SK-N-SH treated with all-trans-retinoic acid at 6 μM for 48 hours (cell line): ENCODE measurements at regions not wholly inside any gene's neighbourhood (a gene's known extent, or its start where the extent isn't known, plus 50 kb on each side); places are given as distances from the start of the nearest gene placed in this dataset.

Source experiments
- ARNTL ChIP-seq: fragments of 450-650 bp; formaldehyde crosslinking; IDR thresholded peaks from 2 replicates; pipeline ENCODE4 v1.5.0; 2020; ENCODE audit warnings: low read depth, mild to moderate bottlenecking, moderate library complexity, borderline replicate concordance
- CSDC2 ChIP-seq: fragments of 250-450 bp; sonication (Bioruptor Pico); IDR thresholded peaks from 2 replicates; pipeline ENCODE4 v1.5.0; 2020; ENCODE audit warnings: mild to moderate bottlenecking, moderate library complexity
- ESRRG ChIP-seq: fragments of 250-450 bp; sonication (Bioruptor Pico); IDR thresholded peaks from 2 replicates; pipeline ENCODE4 v1.6.1; 2021; ENCODE audit warnings: mild to moderate bottlenecking
- ISL1 ChIP-seq: fragments of 250-450 bp; sonication (Bioruptor Pico); IDR thresholded peaks from 2 replicates; pipeline ENCODE4 v2.1.2; 2022; ENCODE audit warnings: mild to moderate bottlenecking, moderate library complexity
- OSR1 ChIP-seq: fragments of 250-450 bp; sonication (Bioruptor Pico); IDR thresholded peaks from 2 replicates; pipeline ENCODE4 v1.8.0; 2022; ENCODE audit warnings: moderate library complexity, mild to moderate bottlenecking, inconsistent platforms
- RARB ChIP-seq: fragments of 250-450 bp; sonication (Bioruptor Pico); IDR thresholded peaks from 2 replicates; pipeline ENCODE4 v1.8.0; 2021; ENCODE audit warnings: mild to moderate bottlenecking, moderate library complexity
- SNAI2 ChIP-seq: fragments of 250-450 bp; sonication (Bioruptor Pico); IDR thresholded peaks from 2 replicates; pipeline ENCODE4 v1.5.0; 2020; ENCODE audit warnings: mild to moderate bottlenecking, moderate library complexity
- ZFP3 ChIP-seq: fragments of 250-450 bp; sonication (Bioruptor Pico); IDR thresholded peaks from 2 replicates; pipeline ENCODE4 v1.5.0; 2020; ENCODE audit warnings: mild to moderate bottlenecking, moderate library complexity
- ZFP30 ChIP-seq: fragments of 450-650 bp; formaldehyde crosslinking; IDR thresholded peaks from 2 replicates; pipeline ENCODE4 v1.5.0; 2022; ENCODE audit warnings: mild to moderate bottlenecking, moderate library complexity
- TF ChIP-seq, protein P1 (sequence below): fragments of 250-450 bp; sonication (Bioruptor Pico); IDR thresholded peaks from 2 replicates; pipeline ENCODE4 v1.8.0; 2020; ENCODE audit warnings: mild to moderate bottlenecking, moderate library complexity, borderline replicate concordance

DNA sequence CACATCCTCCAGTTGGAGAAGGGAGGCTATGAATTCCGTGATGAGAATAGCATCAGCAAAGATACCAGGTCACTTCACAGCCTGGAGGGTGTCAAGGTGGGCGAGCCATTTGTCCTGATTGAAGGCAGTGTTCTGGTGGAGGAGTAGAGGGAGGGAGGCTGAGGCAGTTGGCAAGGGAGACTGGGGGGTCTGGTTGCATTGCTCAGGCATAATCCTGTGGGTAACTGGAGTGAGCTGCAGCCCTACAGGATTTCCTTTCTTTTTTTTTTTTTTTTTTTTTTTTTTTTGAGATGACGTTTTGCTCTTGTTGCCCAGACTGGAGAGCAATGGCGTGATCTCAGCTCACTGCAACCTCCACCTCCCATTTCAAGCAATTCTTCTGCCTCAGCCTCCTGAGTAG lies 223.9 kb upstream of the KLF4 start:
- TF ChIP-seq, protein P1, sequence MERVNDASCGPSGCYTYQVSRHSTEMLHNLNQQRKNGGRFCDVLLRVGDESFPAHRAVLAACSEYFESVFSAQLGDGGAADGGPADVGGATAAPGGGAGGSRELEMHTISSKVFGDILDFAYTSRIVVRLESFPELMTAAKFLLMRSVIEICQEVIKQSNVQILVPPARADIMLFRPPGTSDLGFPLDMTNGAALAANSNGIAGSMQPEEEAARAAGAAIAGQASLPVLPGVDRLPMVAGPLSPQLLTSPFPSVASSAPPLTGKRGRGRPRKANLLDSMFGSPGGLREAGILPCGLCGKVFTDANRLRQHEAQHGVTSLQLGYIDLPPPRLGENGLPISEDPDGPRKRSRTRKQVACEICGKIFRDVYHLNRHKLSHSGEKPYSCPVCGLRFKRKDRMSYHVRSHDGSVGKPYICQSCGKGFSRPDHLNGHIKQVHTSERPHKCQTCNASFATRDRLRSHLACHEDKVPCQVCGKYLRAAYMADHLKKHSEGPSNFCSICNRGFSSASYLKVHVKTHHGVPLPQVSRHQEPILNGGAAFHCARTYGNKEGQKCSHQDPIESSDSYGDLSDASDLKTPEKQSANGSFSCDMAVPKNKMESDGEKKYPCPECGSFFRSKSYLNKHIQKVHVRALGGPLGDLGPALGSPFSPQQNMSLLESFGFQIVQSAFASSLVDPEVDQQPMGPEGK (CRISPR knock-in tag): no peak
- no peak for TF ChIP-seq ARNTL (CRISPR knock-in tag)
- TF ChIP-seq SNAI2 (CRISPR knock-in tag): no peak
- no peak for TF ChIP-seq ZFP30 (CRISPR knock-in tag)
- TF ChIP-seq ISL1 (CRISPR knock-in tag): no peak
- TF ChIP-seq ZFP3 (CRISPR knock-in tag): no peak
- TF ChIP-seq RARB (CRISPR knock-in tag): no peak
- TF ChIP-seq OSR1 (CRISPR knock-in tag): no peak
- no peak for TF ChIP-seq ESRRG
- no peak for TF ChIP-seq CSDC2 (CRISPR knock-in tag)
